ENCODE measurements at regions not wholly inside any gene's neighbourhood (a gene's known extent, or its start where the extent isn't known, plus 50 kb on each side); places are given as distances from the start of the nearest gene placed in this dataset.

GRCh38 chr2:133756833-133757232 lies 188.6 kb upstream of the NCKAP5 start:
- no peaks in the 10 kb centered on the region for H3K36me3 ChIP-seq (ENCODE audit: control insufficient read depth in 1 of 2, insufficient read depth in 2 of 2, low read length in 2 of 2)
- H3K9ac ChIP-seq (ENCODE audit: low read length), result no peak overlapping the region
- H3K27ac ChIP-seq (ENCODE audit: low read depth, low read length), result no peak overlapping the region
- ChIA-PET RAD21 (ENCODE audit: low non-redundant PET in 1 of 2, low total read pairs in 2 of 2, uncharacterized antibody in 2 of 2, unreplicated experiment in 2 of 2) (no interaction called here), POLR2A (no interaction called here), CTCF (interaction anchor here (0.8 kb wide), 1 partner anchor 23 kb away, joined by 4 read pairs; no protein-coding TSS in a partner anchor)
- TF ChIP-seq SRF (IDR thresholded peaks at IDR 0.05; ENCODE audit: low read depth), result no peak
- TF ChIP-seq EGR1 (IDR thresholded peaks at IDR 0.05; ENCODE audit: low read depth), result no peak
- no peak for TF ChIP-seq ZNF274 (IDR thresholded peaks at IDR 0.05; ENCODE audit: low read depth, low read length)
- no peaks in the 10 kb centered on the region for H3K27me3 ChIP-seq (ENCODE audit: insufficient read depth, low read length)
- H3K4me3 ChIP-seq (replicated peaks in 1 of 2; ENCODE audit: low read depth in 1 of 2, low read length in 2 of 2), result no peak overlapping the region
- DNase-seq (ENCODE audit: low read depth, low spot score) (no peak), ATAC-seq (no peak)
- intact Hi-C loops (cut with micrococcal nuclease), result no loop called here
- no peak overlapping the region for H3K4me2 ChIP-seq (ENCODE audit: low read length)
- H3K4me1 ChIP-seq (ENCODE audit: control insufficient read depth in 1 of 2, insufficient read depth in 2 of 2, low read length in 2 of 2), result no peaks in the 10 kb centered on the region
- no peaks in the 10 kb centered on the region for H3K9me2 ChIP-seq (ENCODE audit: insufficient read depth)
- H3K79me2 ChIP-seq (ENCODE audit: insufficient read depth, low read length), result no peaks in the 10 kb centered on the region
- BruUV-seq (replicated peaks), result no TSS peak
- H3K9me3 ChIP-seq (ENCODE audit: control insufficient read depth in 1 of 2, insufficient read depth in 1 of 2, low read depth in 1 of 2, low read length in 2 of 2), result no peaks in the 10 kb centered on the region
- H2AFZ ChIP-seq (ENCODE audit: low read depth, low read length, poor library complexity, severe bottlenecking), result no peak overlapping the region
- H4K20me1 ChIP-seq (ENCODE audit: insufficient read depth), result no peaks in the 10 kb centered on the region

- H3K9me2 ChIP-seq (ENCODE audit: insufficient read depth), result no peaks in the 10 kb centered on the region
- H4K20me1 ChIP-seq (ENCODE audit: insufficient read depth), result no peaks in the 10 kb centered on the region
- POLR2A ChIA-PET, result no interaction called here
- RAD21 ChIA-PET (ENCODE audit: low non-redundant PET in 1 of 2, low total read pairs in 2 of 2, uncharacterized antibody in 2 of 2, unreplicated experiment in 2 of 2), result no interaction called here
- H3K9ac ChIP-seq (ENCODE audit: low read length), result no peak overlapping the region
- H3K27ac ChIP-seq (ENCODE audit: low read depth, low read length), result no peak overlapping the region
- intact Hi-C loops (cut with micrococcal nuclease), result no loop called here
- TF ChIP-seq YY1 (IDR thresholded peaks at IDR 0.05; ENCODE audit: extremely low read depth, insufficient replicate concordance, low read depth, low read length), result no peak
- TF ChIP-seq SP1 (IDR thresholded peaks at IDR 0.05; ENCODE audit: low read depth), result no peak
- no peak for TF ChIP-seq CTCF (IDR thresholded peaks at IDR 0.05 in 2 of 3, conservative IDR thresholded peaks at IDR 0.05 in 1 of 3; ENCODE audit: borderline replicate concordance in 1 of 3, insufficient read depth in 1 of 3, low read depth in 2 of 3, low read length in 2 of 3)
- TF ChIP-seq FOSL1 (IDR thresholded peaks at IDR 0.05; ENCODE audit: low read depth), result no peak
- TF ChIP-seq RAD21 (IDR thresholded peaks at IDR 0.05; ENCODE audit: low read depth), result no peak
- TF ChIP-seq POLR2AphosphoS5 (IDR thresholded peaks at IDR 0.05; ENCODE audit: low read depth, low read length), result no peak
- TF ChIP-seq EZH2phosphoT487 (IDR thresholded peaks at IDR 0.05; ENCODE audit: borderline replicate concordance), result no peak
- no peak for TF ChIP-seq TCF7L2 (IDR thresholded peaks at IDR 0.05; ENCODE audit: borderline replicate concordance, extremely low read depth, insufficient read depth, insufficient read length)
- no peak for TF ChIP-seq ATF3 (IDR thresholded peaks at IDR 0.05)
- TF ChIP-seq CBX3 (IDR thresholded peaks at IDR 0.05; ENCODE audit: low read depth), result no peak
- no peak for TF ChIP-seq ZFX (IDR thresholded peaks at IDR 0.05)
- no peak for TF ChIP-seq SIN3A (IDR thresholded peaks at IDR 0.05; ENCODE audit: low read depth)
- TF ChIP-seq SRF (IDR thresholded peaks at IDR 0.05; ENCODE audit: low read depth), result no peak
- TF ChIP-seq CEBPB (IDR thresholded peaks at IDR 0.05; ENCODE audit: low read depth), result no peak
- H3K36me3 ChIP-seq (ENCODE audit: control insufficient read depth in 1 of 2, insufficient read depth in 2 of 2, low read length in 2 of 2), result no peaks in the 10 kb centered on the region
- H3K4me2 ChIP-seq (ENCODE audit: low read length), result no peak overlapping the region
- H3K4me3 ChIP-seq (replicated peaks in 1 of 2; ENCODE audit: low read depth in 1 of 2, low read length in 2 of 2), result no peak overlapping the region
- no peaks in the 10 kb centered on the region for H3K9me3 ChIP-seq (ENCODE audit: control insufficient read depth in 1 of 2, insufficient read depth in 1 of 2, low read depth in 1 of 2, low read length in 2 of 2)
- no peak for DNase-seq (ENCODE audit: low read depth, low spot score)
- no peaks in the 10 kb centered on the region for H3K4me1 ChIP-seq (ENCODE audit: control insufficient read depth in 1 of 2, insufficient read depth in 2 of 2, low read length in 2 of 2)
- H3K27me3 ChIP-seq (ENCODE audit: insufficient read depth, low read length), result no peaks in the 10 kb centered on the region
- ATAC-seq, result no peak
- H2AFZ ChIP-seq (ENCODE audit: low read depth, low read length, poor library complexity, severe bottlenecking), result no peak overlapping the region
- H3K79me2 ChIP-seq (ENCODE audit: insufficient read depth, low read length), result no peaks in the 10 kb centered on the region
- BruUV-seq (replicated peaks), result no TSS peak
- CTCF ChIA-PET, result no interaction called here
These were observed 192.1 kb upstream of the NCKAP5 start for GRCh38 chr2:133760376-133760775.
